GM12892 (cell line): ENCODE measurements at regions not wholly inside any gene's neighbourhood (a gene's known extent, or its start where the extent isn't known, plus 50 kb on each side); places are given as distances from the start of the nearest gene placed in this dataset.
"Not testable (repeated sequence)": the region's sequence is repeated elsewhere in the genome, so short reads cannot be mapped to it uniquely, and the experiment has no call there.

Source experiments
- POLR2A ChIP-seq: IDR thresholded peaks from 2 replicates; pipeline ENCODE4 v1.6.1; 2011; ENCODE audit warnings: low read depth, low read length, control low read depth
- POLR2AphosphoS5 ChIP-seq: IDR thresholded peaks from 2 replicates; pipeline ENCODE4 v1.6.1; 2011; ENCODE audit warnings: low read depth, low read length, control low read depth
- TAF1 ChIP-seq: IDR thresholded peaks from 2 replicates; pipeline ENCODE4 v1.6.1; 2011; ENCODE audit warnings: low read depth, mild to moderate bottlenecking, control low read depth, low read length, borderline replicate concordance

DNA sequence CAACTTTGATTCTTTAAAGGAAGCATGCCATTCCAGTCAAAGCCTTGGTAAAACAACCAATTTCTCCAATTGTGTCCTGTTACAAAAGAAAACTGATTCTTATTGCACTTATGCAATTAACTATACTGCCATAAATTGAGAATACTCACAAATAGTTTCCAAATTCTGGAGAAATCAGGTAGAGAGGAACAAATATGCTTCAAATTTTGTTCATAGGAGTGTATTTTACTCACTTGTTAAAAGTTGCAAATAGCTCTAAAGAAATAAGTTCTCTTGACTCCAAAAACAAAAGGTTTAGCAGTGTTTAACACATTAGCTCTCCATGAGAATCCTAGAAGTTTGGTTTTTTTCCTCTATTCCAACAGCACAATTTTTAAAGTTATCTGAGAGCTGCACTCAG lies 176.1 kb upstream of the SMAD3 start:
- not testable (repeated sequence) for TF ChIP-seq POLR2AphosphoS5, POLR2A, TAF1
